ENCODE measurements at regions not wholly inside any gene's neighbourhood (a gene's known extent, or its start where the extent isn't known, plus 50 kb on each side); places are given as distances from the start of the nearest gene placed in this dataset.

GRCh38 chr1:61593331-61593730 is 131.6 kb downstream of the TM2D1 start:
- H3K27ac Mint-ChIP-seq = no peak overlapping the region
- no peaks in the 10 kb centered on the region for H3K9me3 Mint-ChIP-seq
- H3K27me3 Mint-ChIP-seq = peaks cover 7% of the 10 kb centered on the region
- no peak overlapping the region for H3K4me3 Mint-ChIP-seq
- peaks cover 2% of the 10 kb centered on the region for H3K36me3 Mint-ChIP-seq
- no peak for DNase-seq
- H3K4me1 Mint-ChIP-seq = peaks cover 3% of the 10 kb centered on the region

- DNase-seq = no peak
- Mint-ChIP-seq H3K27ac (no peak overlapping the region), H3K27me3 (peaks cover 7% of the 10 kb centered on the region)
Observed at GRCh38 chr1:61591351-61591750, 133.6 kb downstream of the TM2D1 start.

GRCh38 chr1:61588736-61589672 is 135.9 kb downstream of the TM2D1 start:
- H3K36me3 Mint-ChIP-seq = no peaks in the 10 kb centered on the region
- no peaks in the 10 kb centered on the region for H3K9me3 Mint-ChIP-seq
- no peak overlapping the region for H3K4me3 Mint-ChIP-seq
- H3K27me3 Mint-ChIP-seq = peaks cover 3% of the 10 kb centered on the region
- H3K4me1 Mint-ChIP-seq = peaks cover 3% of the 10 kb centered on the region
- no peak overlapping the region for H3K27ac Mint-ChIP-seq
- peak; percentile 61 for DNase-seq

More at GRCh38 chr1:61591351-61591750, 133.6 kb downstream of the TM2D1 start:
- peaks cover 3% of the 10 kb centered on the region for H3K4me1 Mint-ChIP-seq
- no peak overlapping the region for H3K4me3 Mint-ChIP-seq
- H3K9me3 Mint-ChIP-seq = no peaks in the 10 kb centered on the region
- H3K36me3 Mint-ChIP-seq = no peaks in the 10 kb centered on the region

GRCh38 chr1:61585714-61586113 is 139.2 kb downstream of the TM2D1 start:
- no peaks in the 10 kb centered on the region for H3K36me3 Mint-ChIP-seq
- DNase-seq = no peak
- no peaks in the 10 kb centered on the region for H3K27me3 Mint-ChIP-seq
- no peak overlapping the region for H3K4me3 Mint-ChIP-seq
- no peak overlapping the region for H3K27ac Mint-ChIP-seq
- no peaks in the 10 kb centered on the region for H3K9me3 Mint-ChIP-seq
- peaks cover 3% of the 10 kb centered on the region for H3K4me1 Mint-ChIP-seq

GRCh38 chr1:61583703-61584102 is 141.2 kb downstream of the TM2D1 start:
- no peaks in the 10 kb centered on the region for H3K36me3 Mint-ChIP-seq
- H3K27me3 Mint-ChIP-seq = no peaks in the 10 kb centered on the region
- H3K4me3 Mint-ChIP-seq = no peak overlapping the region
- no peaks in the 10 kb centered on the region for H3K9me3 Mint-ChIP-seq
- H3K4me1 Mint-ChIP-seq = no peaks in the 10 kb centered on the region
- no peak overlapping the region for H3K27ac Mint-ChIP-seq
- DNase-seq = no peak

GRCh38 chr1:61581251-61581650 is 143.7 kb downstream of the TM2D1 start:
- DNase-seq = no peak
- Mint-ChIP-seq H3K4me3 (no peak overlapping the region), H3K36me3 (no peaks in the 10 kb centered on the region), H3K27me3 (no peaks in the 10 kb centered on the region), H3K27ac (no peak overlapping the region), H3K4me1 (no peaks in the 10 kb centered on the region), H3K9me3 (no peaks in the 10 kb centered on the region)

- Mint-ChIP-seq H3K4me1 (no peaks in the 10 kb centered on the region), H3K9me3 (no peaks in the 10 kb centered on the region), H3K27me3 (no peaks in the 10 kb centered on the region), H3K27ac (no peak overlapping the region), H3K36me3 (no peaks in the 10 kb centered on the region), H3K4me3 (no peak overlapping the region)
- DNase-seq = no peak
Observed at GRCh38 chr1:61580417-61580816, 144.5 kb downstream of the TM2D1 start.

- H3K36me3 Mint-ChIP-seq = no peaks in the 10 kb centered on the region
- H3K4me1 Mint-ChIP-seq = no peaks in the 10 kb centered on the region
- H3K27me3 Mint-ChIP-seq = no peaks in the 10 kb centered on the region
- H3K9me3 Mint-ChIP-seq = no peaks in the 10 kb centered on the region
- H3K27ac Mint-ChIP-seq = no peak overlapping the region
- DNase-seq = no peak
- no peak overlapping the region for H3K4me3 Mint-ChIP-seq
Observed at GRCh38 chr1:61579802-61580201, 145.1 kb downstream of the TM2D1 start.

GRCh38 chr1:61572046-61572445 is 152.9 kb downstream of the TM2D1 start:
- H3K4me3 Mint-ChIP-seq = no peak overlapping the region
- no peaks in the 10 kb centered on the region for H3K9me3 Mint-ChIP-seq

GRCh38 chr1:61570191-61570590 is 154.8 kb downstream of the TM2D1 start:
- Mint-ChIP-seq H3K4me1 (no peaks in the 10 kb centered on the region), H3K9me3 (peaks cover 4% of the 10 kb centered on the region), H3K27ac (no peak overlapping the region), H3K27me3 (no peaks in the 10 kb centered on the region), H3K4me3 (no peak overlapping the region), H3K36me3 (peaks cover 3% of the 10 kb centered on the region)
- DNase-seq = no peak

More at GRCh38 chr1:61572046-61572445, 152.9 kb downstream of the TM2D1 start:
- no peak for DNase-seq
- Mint-ChIP-seq H3K27ac (no peak overlapping the region), H3K4me1 (no peaks in the 10 kb centered on the region), H3K36me3 (no peaks in the 10 kb centered on the region), H3K27me3 (no peaks in the 10 kb centered on the region)

GRCh38 chr1:61569303-61569621 is 155.7 kb downstream of the TM2D1 start:
- Mint-ChIP-seq H3K36me3 (peaks cover 3% of the 10 kb centered on the region), H3K27me3 (no peaks in the 10 kb centered on the region), H3K27ac (no peak overlapping the region), H3K4me3 (no peak overlapping the region), H3K9me3 (peaks cover 10% of the 10 kb centered on the region), H3K4me1 (no peaks in the 10 kb centered on the region)
- DNase-seq = no peak

- H3K27ac Mint-ChIP-seq = no peak overlapping the region
Observed at GRCh38 chr1:61568460-61569302, 156.3 kb downstream of the TM2D1 start.

GRCh38 chr1:61566177-61566576 is 158.8 kb downstream of the TM2D1 start:
- Mint-ChIP-seq H3K27ac (no peak overlapping the region), H3K4me1 (no peaks in the 10 kb centered on the region), H3K36me3 (peaks cover 3% of the 10 kb centered on the region), H3K27me3 (no peaks in the 10 kb centered on the region), H3K9me3 (peaks cover 10% of the 10 kb centered on the region), H3K4me3 (no peak overlapping the region)
- DNase-seq = no peak

More at GRCh38 chr1:61568460-61569302, 156.3 kb downstream of the TM2D1 start:
- peaks cover 3% of the 10 kb centered on the region for H3K36me3 Mint-ChIP-seq
- no peak overlapping the region for H3K4me3 Mint-ChIP-seq
- no peaks in the 10 kb centered on the region for H3K4me1 Mint-ChIP-seq
- H3K9me3 Mint-ChIP-seq = peaks cover 10% of the 10 kb centered on the region
- H3K27me3 Mint-ChIP-seq = no peaks in the 10 kb centered on the region
- DNase-seq = no peak

- no peaks in the 10 kb centered on the region for H3K4me1 Mint-ChIP-seq
- H3K27me3 Mint-ChIP-seq = no peaks in the 10 kb centered on the region
- no peak overlapping the region for H3K27ac Mint-ChIP-seq
- H3K4me3 Mint-ChIP-seq = no peak overlapping the region
- H3K36me3 Mint-ChIP-seq = peaks cover 3% of the 10 kb centered on the region
- peaks cover 10% of the 10 kb centered on the region for H3K9me3 Mint-ChIP-seq
- DNase-seq = no peak
Observed at GRCh38 chr1:61563611-61564010, 161.3 kb downstream of the TM2D1 start.

- no peaks in the 10 kb centered on the region for H3K27me3 Mint-ChIP-seq
- no peak for DNase-seq
- peaks cover 10% of the 10 kb centered on the region for H3K9me3 Mint-ChIP-seq
- no peak overlapping the region for H3K27ac Mint-ChIP-seq
- no peak overlapping the region for H3K4me3 Mint-ChIP-seq
- H3K36me3 Mint-ChIP-seq = peaks cover 3% of the 10 kb centered on the region
- H3K4me1 Mint-ChIP-seq = no peaks in the 10 kb centered on the region
Observed at GRCh38 chr1:61561666-61562065, 163.3 kb downstream of the TM2D1 start.
